Hepatocyte (in vitro differentiated cells): ENCODE measurements at regions not wholly inside any gene's neighbourhood (a gene's known extent, or its start where the extent isn't known, plus 50 kb on each side); places are given as distances from the start of the nearest gene placed in this dataset.

ENCODE experiments used
- EZH2 ChIP-seq: fragments of 200-600 bp; sonication (generic); IDR thresholded peaks from 2 replicates; pipeline ENCODE4 v1.6.1; 2016; ENCODE audit warnings: antibody characterized with exemption, mild to moderate bottlenecking, borderline replicate concordance
- EZH2phosphoT487 ChIP-seq: fragments of 200-600 bp; sonication (generic); IDR thresholded peaks from one replicate; pipeline ENCODE4 v1.6.1; 2018; ENCODE audit warnings: antibody characterized with exemption, mild to moderate bottlenecking, low read depth, moderate library complexity; ENCODE audit not compliant: unreplicated experiment, severe bottlenecking
- TF ChIP-seq, protein P1 (sequence below): fragments of 200-600 bp; sonication (generic); IDR thresholded peaks from 2 replicates; pipeline ENCODE4 v1.5.1; 2016; ENCODE audit warnings: antibody characterized with exemption, mild to moderate bottlenecking; ENCODE audit not compliant: poor library complexity

- TF ChIP-seq, protein P1, sequence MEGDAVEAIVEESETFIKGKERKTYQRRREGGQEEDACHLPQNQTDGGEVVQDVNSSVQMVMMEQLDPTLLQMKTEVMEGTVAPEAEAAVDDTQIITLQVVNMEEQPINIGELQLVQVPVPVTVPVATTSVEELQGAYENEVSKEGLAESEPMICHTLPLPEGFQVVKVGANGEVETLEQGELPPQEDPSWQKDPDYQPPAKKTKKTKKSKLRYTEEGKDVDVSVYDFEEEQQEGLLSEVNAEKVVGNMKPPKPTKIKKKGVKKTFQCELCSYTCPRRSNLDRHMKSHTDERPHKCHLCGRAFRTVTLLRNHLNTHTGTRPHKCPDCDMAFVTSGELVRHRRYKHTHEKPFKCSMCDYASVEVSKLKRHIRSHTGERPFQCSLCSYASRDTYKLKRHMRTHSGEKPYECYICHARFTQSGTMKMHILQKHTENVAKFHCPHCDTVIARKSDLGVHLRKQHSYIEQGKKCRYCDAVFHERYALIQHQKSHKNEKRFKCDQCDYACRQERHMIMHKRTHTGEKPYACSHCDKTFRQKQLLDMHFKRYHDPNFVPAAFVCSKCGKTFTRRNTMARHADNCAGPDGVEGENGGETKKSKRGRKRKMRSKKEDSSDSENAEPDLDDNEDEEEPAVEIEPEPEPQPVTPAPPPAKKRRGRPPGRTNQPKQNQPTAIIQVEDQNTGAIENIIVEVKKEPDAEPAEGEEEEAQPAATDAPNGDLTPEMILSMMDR, result no peak
- TF ChIP-seq EZH2 (no peak), EZH2phosphoT487 (no peak)
Measured at GRCh38 chrX:989959-990510, 222.4 kb downstream of the CRLF2 start.
